H4 (cell line): ENCODE measurements at regions not wholly inside any gene's neighbourhood (a gene's known extent, or its start where the extent isn't known, plus 50 kb on each side); places are given as distances from the start of the nearest gene placed in this dataset.

Experiments used
- DNase-seq: peaks from one replicate; pipeline ENCODE4 v3.0.0-alpha.2; 2015; ENCODE audit warnings: low spot score

GRCh38 chr13:67355812-67356476, 125.8 kb upstream of the PCDH9 start:
- DNase-seq = no peak

DNA sequence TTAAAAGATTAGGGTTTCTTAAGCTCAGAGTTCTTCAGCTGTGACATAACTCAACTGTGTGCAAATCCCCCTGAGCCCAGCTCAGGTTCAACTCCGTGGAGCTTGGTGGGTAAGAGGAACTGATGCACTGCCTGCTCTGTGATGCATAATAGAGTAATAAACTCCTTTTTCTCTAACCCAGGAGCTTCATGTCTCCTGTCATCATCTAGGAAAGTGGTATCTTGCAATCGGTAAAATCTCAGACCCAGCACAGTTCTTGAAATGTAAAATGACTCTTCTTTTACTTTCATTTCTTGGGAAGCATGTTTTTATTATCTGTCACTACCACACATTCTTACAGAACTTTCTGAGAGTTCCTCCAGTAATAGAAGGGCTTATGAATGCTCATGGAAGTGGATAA, 123.8 kb upstream of the PCDH9 start:
- DNase-seq = no peak

DNA sequence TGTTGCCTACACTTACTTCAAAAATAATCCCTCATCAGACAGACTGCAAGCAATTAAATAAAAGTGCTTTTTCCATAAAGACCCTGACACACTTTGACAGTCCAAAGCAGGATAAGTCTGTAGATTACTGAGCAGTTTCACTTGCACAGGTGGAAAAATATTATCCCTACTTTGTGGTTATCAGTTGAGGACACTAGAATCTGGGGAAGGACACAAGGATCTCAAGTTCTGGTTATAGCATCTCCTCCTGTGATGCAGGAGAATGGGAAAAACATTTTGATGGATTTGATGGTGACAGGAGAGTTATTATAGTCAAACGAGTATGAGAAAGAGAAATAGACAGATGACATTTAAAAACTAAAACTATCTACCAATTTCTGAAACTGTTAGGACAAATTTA, 122.9 kb upstream of the PCDH9 start:
- no peak for DNase-seq

DNA sequence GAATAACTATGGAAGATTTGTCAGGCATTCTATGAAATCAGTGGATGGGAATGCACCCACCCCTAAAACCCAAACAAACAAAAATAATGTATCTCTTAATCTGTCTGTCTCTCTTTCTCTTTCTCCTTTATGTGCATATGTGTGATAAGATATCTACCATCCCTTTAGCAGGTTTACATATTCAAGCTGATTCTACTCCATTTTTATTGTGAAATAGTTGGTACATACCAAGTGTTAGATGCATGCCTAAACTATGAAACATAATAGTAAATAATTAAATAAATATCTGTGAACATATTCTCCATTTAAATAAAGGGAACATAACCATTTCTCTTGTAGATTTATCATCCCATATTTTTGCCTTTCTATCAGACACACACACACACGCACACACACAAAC, 121.8 kb upstream of the PCDH9 start:
- DNase-seq = no peak

- no peak for DNase-seq
These were observed 121.0 kb upstream of the PCDH9 start for GRCh38 chr13:67351114-67351513.

DNA sequence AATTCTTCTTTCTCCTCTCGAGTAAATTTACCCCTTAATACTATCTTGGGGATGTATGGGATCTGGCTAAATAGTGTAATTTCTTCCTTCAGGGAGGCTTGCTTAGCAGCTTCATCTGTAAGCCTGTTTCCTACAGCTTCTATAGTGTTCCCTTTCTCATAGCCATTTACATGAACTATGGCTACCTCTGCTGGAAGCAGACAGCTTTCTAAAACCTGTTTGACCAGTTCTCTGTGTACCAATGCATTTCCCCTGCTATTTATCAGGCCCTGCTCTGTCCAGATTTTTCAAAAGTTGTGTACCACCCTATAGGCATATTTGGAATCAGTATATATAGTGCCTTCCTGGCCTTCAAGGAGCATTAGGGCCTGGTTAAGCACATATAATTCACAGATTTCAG, 113.6 kb upstream of the PCDH9 start:
- no peak for DNase-seq

DNA sequence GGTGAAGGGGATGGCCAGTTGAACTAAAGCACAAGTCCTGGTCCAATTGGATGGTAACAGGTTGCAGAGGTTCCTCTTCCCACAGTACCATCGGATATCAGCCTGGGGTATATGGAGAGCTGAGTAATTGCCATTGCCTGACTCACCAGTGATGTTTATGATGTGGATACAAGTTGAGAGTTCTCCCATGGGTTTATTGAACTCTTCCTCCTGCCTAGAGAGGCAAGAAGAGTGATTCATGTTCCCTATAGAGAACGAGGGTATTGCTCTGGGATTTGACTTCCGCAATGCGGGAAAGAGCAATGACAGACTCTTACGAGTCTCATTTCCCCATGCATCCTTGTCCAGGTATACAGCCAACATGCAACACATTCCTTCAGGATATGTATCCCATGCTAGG, 111.3 kb upstream of the PCDH9 start:
- no peak for DNase-seq

- no peak for DNase-seq
These were observed 100.0 kb upstream of the PCDH9 start for GRCh38 chr13:67330149-67330548.

- DNase-seq = no peak
These were observed 98.8 kb upstream of the PCDH9 start for GRCh38 chr13:67328895-67329294.

DNA sequence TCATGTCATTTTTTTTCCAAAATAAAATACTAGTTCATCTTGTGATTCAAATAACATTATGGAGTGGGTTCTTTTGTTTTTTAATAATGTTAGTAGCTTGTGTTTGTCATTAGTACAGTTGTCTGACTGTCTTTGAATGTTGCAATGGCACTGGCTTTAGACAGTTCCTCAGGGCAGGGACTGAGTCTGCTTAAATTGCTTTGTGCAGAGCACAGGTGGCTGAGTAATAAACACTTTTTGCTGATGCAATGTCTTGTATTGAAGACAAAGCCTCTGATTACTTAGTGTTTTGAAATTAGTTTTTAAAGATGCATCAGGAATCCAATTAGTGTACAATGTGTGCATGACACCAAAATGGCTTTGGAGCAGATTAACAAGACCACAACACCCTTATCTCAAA, 88.7 kb upstream of the PCDH9 start:
- no peak for DNase-seq

- no peak for DNase-seq
These were observed 88.3 kb upstream of the PCDH9 start for GRCh38 chr13:67318398-67318797.

DNA sequence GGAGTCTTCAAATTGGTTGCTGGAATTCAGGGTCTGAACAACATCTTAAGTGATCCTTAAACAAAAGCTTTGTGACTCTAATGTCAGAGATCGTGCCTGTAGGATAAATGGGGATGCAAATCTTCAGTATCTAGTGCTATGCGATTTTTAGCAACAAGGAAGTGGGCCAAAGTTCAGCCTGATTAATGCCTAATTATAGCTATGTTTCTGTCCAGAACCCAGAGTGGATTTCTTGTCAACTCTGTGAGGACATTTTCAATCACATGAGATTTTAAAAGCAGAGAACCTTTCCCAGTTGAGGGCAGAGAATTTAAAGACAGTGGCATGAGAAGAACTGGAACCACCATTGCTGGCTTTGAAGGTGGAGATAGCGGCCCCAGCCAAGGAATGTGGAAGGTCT, 84.3 kb upstream of the PCDH9 start:
- DNase-seq = no peak

- DNase-seq = no peak
These were observed 78.1 kb upstream of the PCDH9 start for GRCh38 chr13:67308004-67308772.

DNA sequence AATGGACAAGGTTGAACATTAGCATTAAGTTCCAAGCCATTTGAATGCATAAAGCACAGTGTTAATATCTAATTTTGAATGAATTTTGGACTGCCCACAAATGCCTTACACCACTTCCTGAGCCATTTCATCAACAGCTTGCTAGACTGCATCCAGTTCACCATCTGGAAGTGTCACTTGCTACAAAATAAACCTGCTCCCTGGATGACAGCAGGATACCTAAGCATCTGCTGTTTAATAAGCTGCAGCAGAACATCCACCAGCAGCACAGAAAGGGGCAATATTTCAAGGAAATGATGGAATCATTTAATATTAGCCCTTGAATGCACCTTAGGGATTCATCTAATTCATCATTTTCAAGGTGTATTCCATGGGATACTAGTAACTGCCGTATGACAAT, 76.6 kb upstream of the PCDH9 start:
- DNase-seq = no peak

DNA sequence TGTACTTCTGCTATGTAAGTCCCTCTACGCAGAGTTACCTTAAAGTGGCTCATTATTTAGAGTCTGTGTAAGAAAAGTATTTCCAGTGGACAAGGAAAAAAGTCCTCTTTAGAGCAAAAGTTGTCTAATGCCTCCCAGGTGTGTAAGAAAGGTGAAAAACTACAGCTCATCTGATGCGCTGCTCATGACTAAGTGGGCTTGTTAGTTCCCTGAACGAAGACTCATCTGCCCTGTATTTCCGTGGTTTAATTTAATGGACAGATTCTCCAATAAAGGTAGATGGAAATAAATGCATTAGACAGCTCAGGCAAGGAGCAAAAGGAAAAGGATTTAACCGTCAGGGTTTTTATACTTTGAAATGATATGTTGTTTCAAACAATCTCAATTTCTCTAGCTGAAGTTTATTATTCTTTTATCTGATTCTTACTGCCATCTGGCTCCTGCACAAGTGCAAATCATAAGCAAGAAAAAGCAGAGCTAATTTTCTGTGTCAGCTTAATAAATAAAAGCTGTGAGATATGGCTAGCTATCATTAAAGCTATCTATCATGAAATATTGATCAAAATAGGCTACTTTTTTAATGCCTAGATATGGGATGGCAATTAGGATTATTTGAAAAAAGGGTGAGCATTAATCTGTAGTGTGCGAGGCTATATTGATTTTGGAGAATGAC, 73.7 kb upstream of the PCDH9 start:
- no peak for DNase-seq

- no peak for DNase-seq
These were observed 69.6 kb upstream of the PCDH9 start for GRCh38 chr13:67299751-67300150.

- DNase-seq = no peak
These were observed 69.0 kb upstream of the PCDH9 start for GRCh38 chr13:67299072-67299635.

DNA sequence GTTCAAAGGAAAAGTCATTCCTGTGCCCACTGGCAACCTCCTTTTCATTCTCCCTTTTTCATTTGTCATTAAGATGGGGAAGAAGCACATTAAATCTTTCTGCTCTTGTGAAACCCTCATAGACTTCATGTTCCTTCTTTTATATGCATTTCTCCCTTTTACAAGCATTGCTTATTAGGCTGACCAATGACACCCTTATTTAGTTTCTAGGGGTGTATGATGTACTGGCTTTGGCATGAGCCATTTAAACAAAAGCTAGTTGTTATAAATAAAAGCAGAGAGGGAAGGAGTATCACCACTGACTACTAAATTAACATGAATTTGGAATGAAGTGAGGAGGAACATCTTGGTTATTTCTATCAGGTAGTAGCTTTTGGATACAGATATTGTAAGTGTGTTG, 68.2 kb upstream of the PCDH9 start:
- DNase-seq = no peak

- no peak for DNase-seq
These were observed 66.4 kb upstream of the PCDH9 start for GRCh38 chr13:67296511-67296910.

DNA sequence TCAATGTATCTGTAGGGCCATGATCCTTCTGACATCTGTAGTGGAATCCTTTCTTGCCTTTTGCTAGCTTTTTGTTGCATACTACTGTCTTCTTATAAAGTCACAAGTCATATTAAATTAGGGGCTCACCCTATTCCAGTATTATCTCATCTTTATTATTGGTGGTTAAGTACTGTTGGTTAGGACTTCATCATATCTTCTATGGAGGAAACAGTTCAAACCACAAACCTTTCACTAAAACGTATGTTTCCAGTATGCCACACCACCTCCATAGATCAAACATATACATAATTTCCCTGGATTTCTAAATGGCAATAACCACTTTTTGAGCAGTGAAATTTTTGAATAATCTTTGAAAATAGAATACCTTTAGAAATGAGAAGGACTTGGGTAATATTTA, 62.8 kb upstream of the PCDH9 start:
- no peak for DNase-seq

GRCh38 chr13:67285611-67286010, 55.5 kb upstream of the PCDH9 start:
- no peak for DNase-seq

DNA sequence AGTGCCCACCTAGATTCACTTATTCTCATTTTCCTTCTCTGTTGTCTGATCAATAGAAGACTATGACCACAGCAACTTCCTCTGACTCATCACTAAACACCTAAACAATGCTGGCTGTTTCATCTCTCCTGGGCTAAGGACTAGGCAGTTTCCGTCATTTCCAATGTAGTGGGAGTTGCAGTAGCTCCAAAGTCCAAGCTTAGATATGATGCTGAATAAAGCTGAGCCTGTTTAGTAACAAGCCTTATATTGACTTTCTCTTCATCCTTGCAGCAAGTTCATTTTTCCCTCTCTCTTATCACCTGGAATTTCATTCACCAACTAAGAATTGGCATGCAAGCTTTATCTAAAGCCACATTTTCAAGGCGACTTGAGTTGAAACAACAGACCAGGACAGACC, 53.5 kb upstream of the PCDH9 start:
- DNase-seq = no peak

- no peak for DNase-seq
These were observed 51.3 kb upstream of the PCDH9 start for GRCh38 chr13:67281466-67281865.
